SK-N-SH treated with all-trans-retinoic acid at 6 μM for 48 hours (cell line): ENCODE measurements at regions not wholly inside any gene's neighbourhood (a gene's known extent, or its start where the extent isn't known, plus 50 kb on each side); places are given as distances from the start of the nearest gene placed in this dataset.

ENCODE experiments used
- ARNTL ChIP-seq: fragments of 450-650 bp; formaldehyde crosslinking; IDR thresholded peaks from 2 replicates; pipeline ENCODE4 v1.5.0; 2020; ENCODE audit warnings: low read depth, mild to moderate bottlenecking, moderate library complexity, borderline replicate concordance
- BACH2 ChIP-seq: fragments of 250-450 bp; sonication (Bioruptor Pico); IDR thresholded peaks from 2 replicates; pipeline ENCODE4 v1.9.0; 2021; ENCODE audit warnings: mild to moderate bottlenecking, borderline replicate concordance
- CREB5 ChIP-seq: fragments of 250-450 bp; sonication (Bioruptor Pico); IDR thresholded peaks from 2 replicates; pipeline ENCODE4 v1.5.1; 2020; ENCODE audit warnings: low read depth, mild to moderate bottlenecking, moderate library complexity
- ESRRG ChIP-seq: fragments of 250-450 bp; sonication (Bioruptor Pico); IDR thresholded peaks from 2 replicates; pipeline ENCODE4 v1.6.1; 2021; ENCODE audit warnings: mild to moderate bottlenecking
- PATZ1 ChIP-seq: fragments of 250-450 bp; sonication (Bioruptor Pico); IDR thresholded peaks from 2 replicates; pipeline ENCODE4 v1.8.0; 2020; ENCODE audit warnings: mild to moderate bottlenecking, moderate library complexity, borderline replicate concordance
- PPARA ChIP-seq: fragments of 250-450 bp; sonication (Bioruptor Pico); IDR thresholded peaks from 2 replicates; pipeline ENCODE4 v1.5.0; 2020; ENCODE audit warnings: mild to moderate bottlenecking, borderline replicate concordance
- RARB ChIP-seq: fragments of 250-450 bp; sonication (Bioruptor Pico); IDR thresholded peaks from 2 replicates; pipeline ENCODE4 v1.8.0; 2021; ENCODE audit warnings: mild to moderate bottlenecking, moderate library complexity
- SNAI2 ChIP-seq: fragments of 250-450 bp; sonication (Bioruptor Pico); IDR thresholded peaks from 2 replicates; pipeline ENCODE4 v1.5.0; 2020; ENCODE audit warnings: mild to moderate bottlenecking, moderate library complexity
- TSHZ2 ChIP-seq: fragments of 250-450 bp; sonication (Bioruptor Pico); IDR thresholded peaks from 2 replicates; pipeline ENCODE4 v1.5.0; 2020; ENCODE audit warnings: mild to moderate bottlenecking, moderate library complexity
- ZFP3 ChIP-seq: fragments of 250-450 bp; sonication (Bioruptor Pico); IDR thresholded peaks from 2 replicates; pipeline ENCODE4 v1.5.0; 2020; ENCODE audit warnings: mild to moderate bottlenecking, moderate library complexity
- ZNF70 ChIP-seq: fragments of 450-650 bp; formaldehyde crosslinking; IDR thresholded peaks from 2 replicates; pipeline ENCODE4 v1.5.0; 2020; ENCODE audit warnings: mild to moderate bottlenecking, moderate library complexity

- no peak for TF ChIP-seq BACH2 (CRISPR knock-in tag)
- TF ChIP-seq ZFP3, result no peak
- TF ChIP-seq ESRRG (CRISPR knock-in tag), result no peak
- no peak for TF ChIP-seq RARB (CRISPR knock-in tag)
- no peak for TF ChIP-seq PATZ1 (CRISPR knock-in tag)
- TF ChIP-seq ZNF70, result no peak
- TF ChIP-seq TSHZ2, result no peak
- TF ChIP-seq PPARA, result no peak
- TF ChIP-seq SNAI2 (CRISPR knock-in tag), result no peak
- TF ChIP-seq ARNTL, result no peak
- TF ChIP-seq CREB5 (CRISPR knock-in tag), result no peak
Observed at GRCh38 chr18:66760559-66760958, 156.7 kb upstream of the CDH19 start.
